HepG2 (cell line): ENCODE measurements at regions not wholly inside any gene's neighbourhood (a gene's known extent, or its start where the extent isn't known, plus 50 kb on each side); places are given as distances from the start of the nearest gene placed in this dataset.

Experiments
- ATAD3A ChIP-seq: sonication (generic); formaldehyde crosslinking; IDR thresholded peaks from 2 replicates; pipeline ENCODE4 v1.4.0; 2020; ENCODE audit warnings: missing genetic modification reagents
- DR1 ChIP-seq: sonication (generic); formaldehyde crosslinking; IDR thresholded peaks from 2 replicates; pipeline ENCODE4 v1.8.0; 2021; ENCODE audit warnings: mild to moderate bottlenecking, missing genetic modification reagents, inconsistent platforms
- FOXP1 ChIP-seq, 2 experiments: fragments of 450-650 bp in 1 of 2; IDR thresholded peaks; 2 replicates each; pipeline ENCODE4 v1.6.1; 2017 to 2018; ENCODE audit warnings: antibody characterized with exemption in 1 of 2
- HCFC1 ChIP-seq: fragments of 150-350 bp; IDR thresholded peaks from 2 replicates; pipeline ENCODE4 v1.6.1; 2014; ENCODE audit warnings: low read depth, low read length
- HNRNPH1 ChIP-seq: fragments of 200-400 bp; formaldehyde crosslinking; optimal IDR thresholded peaks from 2 replicates; pipeline ENCODE3; 2017; ENCODE audit warnings: mild to moderate bottlenecking, low read depth, low read length
- KMT2B ChIP-seq: IDR thresholded peaks from 2 replicates; pipeline ENCODE4 v1.6.1; 2016; ENCODE audit warnings: missing genetic modification reagents, missing compliant biosample characterization
- MTF2 ChIP-seq: sonication (generic); formaldehyde crosslinking; IDR thresholded peaks from 2 replicates; pipeline ENCODE4 v1.5.0; 2020; ENCODE audit warnings: missing genetic modification reagents, borderline replicate concordance
- PLSCR1 ChIP-seq: sonication (generic); formaldehyde crosslinking; IDR thresholded peaks from 2 replicates; pipeline ENCODE4 v1.5.0; 2020; ENCODE audit warnings: missing genetic modification reagents, mild to moderate bottlenecking, borderline replicate concordance
- POLR2AphosphoS2 ChIP-seq: IDR thresholded peaks from 2 replicates; pipeline ENCODE4 v1.6.1; 2011; ENCODE audit warnings: low read depth, low read length, improper control_type of control experiment
- POLR2AphosphoS5 ChIP-seq: IDR thresholded peaks from 2 replicates; pipeline ENCODE4 v1.6.1; 2012; ENCODE audit warnings: low read depth, low read length
- RARG ChIP-seq: sonication (generic); formaldehyde crosslinking; IDR thresholded peaks from 2 replicates; pipeline ENCODE4 v1.4.0; 2020; ENCODE audit warnings: low read depth, mild to moderate bottlenecking, missing genetic modification reagents
- SATB2 ChIP-seq: sonication (generic); formaldehyde crosslinking; IDR thresholded peaks from 2 replicates; pipeline ENCODE4 v1.5.0; 2020; ENCODE audit warnings: missing genetic modification reagents
- SSRP1 ChIP-seq: IDR thresholded peaks from 2 replicates; pipeline ENCODE4 v1.6.1; 2016; ENCODE audit warnings: control low read depth
- ZNF230 ChIP-seq: sonication (generic); formaldehyde crosslinking; IDR thresholded peaks from 2 replicates; pipeline ENCODE4 v1.4.0; 2020; ENCODE audit warnings: mild to moderate bottlenecking, missing genetic modification reagents
- ZNF253 ChIP-seq: sonication (generic); formaldehyde crosslinking; IDR thresholded peaks from 2 replicates; pipeline ENCODE4 v1.8.0; 2022; ENCODE audit warnings: mild to moderate bottlenecking, missing genetic modification reagents, borderline replicate concordance
- ZNF710 ChIP-seq: sonication (generic); formaldehyde crosslinking; IDR thresholded peaks from 2 replicates; pipeline ENCODE4 v1.5.0; 2020; ENCODE audit warnings: mild to moderate bottlenecking, missing genetic modification reagents, borderline replicate concordance
- ZNF720 ChIP-seq: sonication (generic); formaldehyde crosslinking; IDR thresholded peaks from 2 replicates; pipeline ENCODE4 v1.4.0; 2020; ENCODE audit warnings: missing genetic modification reagents
- ZNF724P ChIP-seq: sonication (generic); formaldehyde crosslinking; IDR thresholded peaks from 2 replicates; pipeline ENCODE4 v1.8.0; 2022; ENCODE audit warnings: missing genetic modification reagents, borderline replicate concordance
- ZSCAN31 ChIP-seq: sonication (generic); formaldehyde crosslinking; IDR thresholded peaks from 2 replicates; pipeline ENCODE4 v1.5.0; 2020; ENCODE audit warnings: low read depth, mild to moderate bottlenecking, missing genetic modification reagents
- TF ChIP-seq, protein P1 (sequence below): IDR thresholded peaks from 2 replicates; pipeline ENCODE4 v1.6.1; 2018; ENCODE audit warnings: missing genetic modification reagents, mild to moderate bottlenecking, missing compliant biosample characterization
- TF ChIP-seq, protein P2 (sequence below): sonication (generic); formaldehyde crosslinking; IDR thresholded peaks from 2 replicates; pipeline ENCODE4 v1.5.0; 2020; ENCODE audit warnings: missing genetic modification reagents
- TF ChIP-seq, protein P3 (sequence below): sonication (generic); formaldehyde crosslinking; IDR thresholded peaks from 2 replicates; pipeline ENCODE4 v1.4.0; 2020; ENCODE audit warnings: missing genetic modification reagents, borderline replicate concordance

DNA sequence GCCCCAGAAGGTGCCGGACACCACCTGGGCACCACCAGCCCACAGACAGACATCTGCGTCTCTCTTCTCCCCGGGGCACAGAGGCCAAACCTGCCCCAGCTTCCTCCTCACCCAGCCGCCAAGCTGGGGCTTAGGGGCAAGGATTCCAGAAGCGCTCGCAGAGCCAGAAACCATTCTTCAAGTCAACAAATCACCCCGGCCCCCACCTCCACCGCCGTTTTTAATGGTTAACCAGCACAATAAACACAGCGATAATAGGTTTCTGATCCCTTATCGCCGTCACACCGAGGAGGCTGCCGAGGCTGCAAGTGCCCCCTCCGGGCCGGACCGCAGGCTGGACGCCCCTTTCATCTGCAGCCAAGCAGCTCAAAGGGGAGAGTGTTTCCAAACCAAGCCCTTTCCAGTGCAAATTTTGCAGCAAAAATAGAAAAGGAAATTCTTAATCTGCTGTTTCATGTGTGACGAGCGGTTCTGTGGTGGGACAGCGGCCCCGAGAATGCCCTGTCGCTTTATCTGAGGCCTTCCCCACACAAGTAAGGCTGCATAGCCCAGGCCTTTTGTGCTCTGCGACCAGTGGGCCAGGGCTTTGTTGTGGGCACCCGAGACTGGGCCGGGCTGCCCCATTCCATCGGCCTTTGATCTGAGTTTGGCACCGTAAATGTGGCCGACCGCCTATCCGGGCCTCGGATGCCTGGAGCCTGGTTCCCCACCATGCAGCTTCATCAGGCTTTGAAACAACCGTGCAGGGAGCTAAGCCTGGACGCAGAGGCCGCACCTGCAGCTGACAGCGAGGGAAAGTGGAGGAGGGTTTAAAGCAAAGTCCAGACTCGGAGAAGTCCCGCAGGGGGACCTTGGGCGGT is 83.2 kb downstream of the FOXL3 start (continued):
- TF ChIP-seq RARG (no peak), ZNF230 (CRISPR knock-in tag) (no peak), POLR2AphosphoS2 (no peak), HNRNPH1 (no peak), ZSCAN31 (CRISPR knock-in tag) (peak; percentile 62; the same call in 1 of the 2 replicates), DR1 (CRISPR knock-in tag) (no peak), FOXP1 (IDR thresholded peaks at IDR 0.05) (no peak), FOXP1 (CRISPR knock-in tag; IDR thresholded peaks at IDR 0.05) (peak; percentile 79), ZNF710 (CRISPR knock-in tag) (no peak; the same call in 1 of the 2 replicates), MTF2 (CRISPR knock-in tag) (no peak), SSRP1 (CRISPR knock-in tag) (no peak), PLSCR1 (CRISPR knock-in tag) (no peak), ZNF724P (CRISPR knock-in tag) (no peak; the same call in 1 of the 2 replicates), SATB2 (CRISPR knock-in tag) (0 out of 2 replicates have a peak, but pooled peaks have one; percentile 19), ZNF253 (CRISPR knock-in tag) (no peak), ZNF720 (CRISPR knock-in tag) (no peak), HCFC1 (no peak), KMT2B (no peak), ATAD3A (CRISPR knock-in tag) (no peak), POLR2AphosphoS5 (peak; percentile 68)
- TF ChIP-seq, protein P1, sequence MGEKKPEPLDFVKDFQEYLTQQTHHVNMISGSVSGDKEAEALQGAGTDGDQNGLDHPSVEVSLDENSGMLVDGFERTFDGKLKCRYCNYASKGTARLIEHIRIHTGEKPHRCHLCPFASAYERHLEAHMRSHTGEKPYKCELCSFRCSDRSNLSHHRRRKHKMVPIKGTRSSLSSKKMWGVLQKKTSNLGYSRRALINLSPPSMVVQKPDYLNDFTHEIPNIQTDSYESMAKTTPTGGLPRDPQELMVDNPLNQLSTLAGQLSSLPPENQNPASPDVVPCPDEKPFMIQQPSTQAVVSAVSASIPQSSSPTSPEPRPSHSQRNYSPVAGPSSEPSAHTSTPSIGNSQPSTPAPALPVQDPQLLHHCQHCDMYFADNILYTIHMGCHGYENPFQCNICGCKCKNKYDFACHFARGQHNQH = 0 out of 2 replicates have a peak, but pooled peaks have one; percentile 38
- TF ChIP-seq, protein P2, sequence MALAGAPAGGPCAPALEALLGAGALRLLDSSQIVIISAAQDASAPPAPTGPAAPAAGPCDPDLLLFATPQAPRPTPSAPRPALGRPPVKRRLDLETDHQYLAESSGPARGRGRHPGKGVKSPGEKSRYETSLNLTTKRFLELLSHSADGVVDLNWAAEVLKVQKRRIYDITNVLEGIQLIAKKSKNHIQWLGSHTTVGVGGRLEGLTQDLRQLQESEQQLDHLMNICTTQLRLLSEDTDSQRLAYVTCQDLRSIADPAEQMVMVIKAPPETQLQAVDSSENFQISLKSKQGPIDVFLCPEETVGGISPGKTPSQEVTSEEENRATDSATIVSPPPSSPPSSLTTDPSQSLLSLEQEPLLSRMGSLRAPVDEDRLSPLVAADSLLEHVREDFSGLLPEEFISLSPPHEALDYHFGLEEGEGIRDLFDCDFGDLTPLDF (CRISPR knock-in tag) = no peak
- TF ChIP-seq, protein P3, sequence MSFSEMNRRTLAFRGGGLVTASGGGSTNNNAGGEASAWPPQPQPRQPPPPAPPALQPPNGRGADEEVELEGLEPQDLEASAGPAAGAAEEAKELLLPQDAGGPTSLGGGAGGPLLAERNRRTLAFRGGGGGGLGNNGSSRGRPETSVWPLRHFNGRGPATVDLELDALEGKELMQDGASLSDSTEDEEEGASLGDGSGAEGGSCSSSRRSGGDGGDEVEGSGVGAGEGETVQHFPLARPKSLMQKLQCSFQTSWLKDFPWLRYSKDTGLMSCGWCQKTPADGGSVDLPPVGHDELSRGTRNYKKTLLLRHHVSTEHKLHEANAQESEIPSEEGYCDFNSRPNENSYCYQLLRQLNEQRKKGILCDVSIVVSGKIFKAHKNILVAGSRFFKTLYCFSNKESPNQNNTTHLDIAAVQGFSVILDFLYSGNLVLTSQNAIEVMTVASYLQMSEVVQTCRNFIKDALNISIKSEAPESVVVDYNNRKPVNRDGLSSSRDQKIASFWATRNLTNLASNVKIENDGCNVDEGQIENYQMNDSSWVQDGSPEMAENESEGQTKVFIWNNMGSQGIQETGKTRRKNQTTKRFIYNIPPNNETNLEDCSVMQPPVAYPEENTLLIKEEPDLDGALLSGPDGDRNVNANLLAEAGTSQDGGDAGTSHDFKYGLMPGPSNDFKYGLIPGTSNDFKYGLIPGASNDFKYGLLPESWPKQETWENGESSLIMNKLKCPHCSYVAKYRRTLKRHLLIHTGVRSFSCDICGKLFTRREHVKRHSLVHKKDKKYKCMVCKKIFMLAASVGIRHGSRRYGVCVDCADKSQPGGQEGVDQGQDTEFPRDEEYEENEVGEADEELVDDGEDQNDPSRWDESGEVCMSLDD = no peak
